Mucosa of rectum (tissue), 2 donors: ENCODE measurements at regions not wholly inside any gene's neighbourhood (a gene's known extent, or its start where the extent isn't known, plus 50 kb on each side); places are given as distances from the start of the nearest gene placed in this dataset.

Experiments
- H3K27ac ChIP-seq, 2 donors: one replicate each; pipeline ENCODE4 v1.7.0; 2013; ENCODE audit warnings: inconsistent platforms in 2 of 2, low read depth in 2 of 2, low read length in 2 of 2
- H3K27me3 ChIP-seq, 2 donors: one replicate each; pipeline ENCODE4 v1.7.0; 2013; ENCODE audit warnings: low read length in 2 of 2; ENCODE audit not compliant: control insufficient read depth in 2 of 2, insufficient read depth in 2 of 2
- H3K36me3 ChIP-seq, 2 donors: one replicate each; pipeline ENCODE4 v1.7.0; 2013; ENCODE audit warnings: low read length in 2 of 2; ENCODE audit not compliant: control insufficient read depth in 2 of 2, insufficient read depth in 2 of 2
- H3K4me1 ChIP-seq, 2 donors: one replicate each; pipeline ENCODE4 v1.7.0; 2013; ENCODE audit warnings: low read length in 2 of 2, mild to moderate bottlenecking in 1 of 2; ENCODE audit not compliant: control insufficient read depth in 2 of 2, insufficient read depth in 2 of 2
- H3K4me3 ChIP-seq, 2 donors: one replicate each; pipeline ENCODE4 v1.7.0; 2013; ENCODE audit warnings: low read length in 2 of 2
- H3K9ac ChIP-seq, 2 donors: one replicate each; pipeline ENCODE4 v1.7.0; 2013; ENCODE audit warnings: low read length in 2 of 2, low read depth in 1 of 2, mild to moderate bottlenecking in 1 of 2
- H3K9me3 ChIP-seq, 2 donors: one replicate each; pipeline ENCODE4 v1.7.0; 2013; ENCODE audit warnings: low read length in 2 of 2; ENCODE audit not compliant: control insufficient read depth in 2 of 2
- donor health status: healthy.
- donor health status: Normal muscosa, but diverticular disease.

DNA sequence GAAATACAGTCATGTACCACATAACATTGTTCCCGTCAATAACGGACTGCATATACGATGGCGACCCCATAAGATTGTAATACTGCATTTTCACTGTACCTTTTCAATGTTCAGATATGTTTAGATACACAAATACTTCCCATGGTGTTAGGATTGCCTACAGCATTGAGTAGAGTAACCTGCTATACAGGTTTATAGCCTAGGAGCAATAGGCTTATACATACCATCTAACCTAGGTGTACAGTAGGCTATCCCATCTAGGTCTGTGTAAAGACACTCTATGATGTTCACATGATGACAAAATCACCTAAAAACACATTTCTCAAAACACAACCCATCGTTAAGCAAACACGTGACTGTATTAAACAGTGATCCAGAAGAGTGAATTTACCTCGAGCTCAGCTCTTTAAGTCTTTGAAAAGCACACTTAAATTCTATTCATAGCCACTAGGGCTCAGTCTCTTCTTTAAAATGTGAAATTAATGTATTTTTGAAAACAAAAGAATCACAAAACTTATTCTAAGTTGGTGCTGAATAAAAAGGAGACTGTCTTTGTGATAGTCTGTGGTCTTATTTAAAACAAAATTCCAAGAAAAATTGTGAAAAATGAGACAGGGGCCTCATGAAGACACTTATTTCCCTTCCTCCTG is 239.1 kb upstream of the ARID2 start:
- Histone ChIP-seq H3K27me3 (no peaks in the 10 kb centered on the region), H3K9me3 (no peaks in the 10 kb centered on the region), H3K27ac (no peak overlapping the region), H3K36me3 (no peaks in the 10 kb centered on the region), H3K4me1 (no peaks in the 10 kb centered on the region), H3K9ac (no peak overlapping the region), H3K4me3 (no peak overlapping the region)

DNA sequence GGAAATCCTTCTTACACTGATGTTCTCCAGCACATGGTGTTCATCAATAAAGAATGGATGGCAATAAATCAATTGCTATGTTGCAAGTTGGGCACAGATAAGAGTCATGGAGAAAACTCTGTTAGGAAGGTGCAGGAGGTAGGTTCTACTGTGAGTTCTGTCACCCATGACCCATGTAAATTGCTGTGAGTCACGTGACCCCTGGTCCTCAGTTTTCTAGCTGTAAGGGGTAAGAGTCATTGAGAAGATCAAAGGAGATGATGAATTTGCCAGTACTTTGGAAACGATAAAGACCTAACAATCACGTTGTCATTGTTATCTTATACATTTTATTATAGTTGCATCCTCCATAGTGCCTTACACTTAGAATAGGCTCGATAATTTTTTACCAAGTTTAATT is 235.2 kb upstream of the ARID2 start:
- no peak overlapping the region for H3K9ac ChIP-seq
- no peaks in the 10 kb centered on the region for H3K9me3 ChIP-seq
- no peaks in the 10 kb centered on the region for H3K27me3 ChIP-seq
- H3K36me3 ChIP-seq, result no peaks in the 10 kb centered on the region
- no peaks in the 10 kb centered on the region for H3K4me1 ChIP-seq
- no peak overlapping the region for H3K4me3 ChIP-seq
- no peak overlapping the region for H3K27ac ChIP-seq

DNA sequence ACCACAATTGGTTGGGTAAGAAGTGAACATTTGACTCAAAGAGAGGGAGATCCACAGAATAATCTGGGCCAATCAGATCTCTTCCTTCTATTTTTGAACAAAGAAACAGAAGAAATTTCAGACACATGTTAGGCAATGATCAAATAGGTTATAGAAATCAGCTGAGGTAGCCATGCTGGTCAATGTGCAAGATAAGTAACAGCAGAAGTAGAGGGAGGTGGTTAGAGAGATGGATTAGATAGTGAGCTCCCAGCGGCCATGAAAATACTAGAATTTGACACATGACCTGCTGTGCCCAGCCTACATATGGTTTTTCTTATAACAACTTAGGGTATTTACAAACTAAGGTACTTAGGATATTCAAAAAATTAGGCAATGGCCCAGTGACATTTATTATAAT is 230.9 kb upstream of the ARID2 start:
- Histone ChIP-seq H3K4me1 (no peaks in the 10 kb centered on the region), H3K9me3 (no peaks in the 10 kb centered on the region), H3K36me3 (no peaks in the 10 kb centered on the region), H3K4me3 (no peak overlapping the region), H3K27ac (no peak overlapping the region), H3K27me3 (no peaks in the 10 kb centered on the region), H3K9ac (no peak overlapping the region)

DNA sequence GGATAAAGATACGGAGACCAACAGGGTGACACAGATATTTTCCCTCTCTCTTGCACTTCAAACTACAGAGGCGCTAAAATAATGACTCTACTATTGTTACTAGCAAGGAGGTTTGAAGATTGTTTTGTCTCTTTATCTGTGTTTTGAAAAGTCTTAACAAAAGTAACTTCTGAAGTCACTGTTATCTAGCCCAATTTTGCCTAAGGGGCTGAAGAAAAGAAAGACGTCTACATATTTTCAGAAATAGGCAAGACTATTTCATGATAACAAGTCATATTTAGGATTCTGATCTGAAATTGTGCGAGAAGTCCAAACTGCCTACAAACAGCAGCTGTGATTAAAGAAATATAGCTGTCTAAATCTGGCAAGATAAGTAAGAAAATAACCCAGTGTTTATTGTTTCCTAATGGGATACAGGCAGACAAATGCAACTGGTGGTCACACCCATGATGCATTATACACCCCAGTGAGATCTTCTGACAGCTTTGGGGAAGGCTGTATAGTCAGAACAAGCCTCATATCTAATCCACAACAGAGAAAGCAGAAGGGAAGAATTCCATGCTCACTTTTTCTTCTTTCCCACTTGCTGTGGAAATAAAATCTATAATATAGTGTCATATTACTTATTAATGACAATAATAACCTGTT is 226.9 kb upstream of the ARID2 start:
- H3K9ac ChIP-seq, result no peak overlapping the region
- no peaks in the 10 kb centered on the region for H3K36me3 ChIP-seq
- H3K27me3 ChIP-seq, result no peaks in the 10 kb centered on the region
- no peaks in the 10 kb centered on the region for H3K4me1 ChIP-seq
- no peaks in the 10 kb centered on the region for H3K9me3 ChIP-seq
- H3K4me3 ChIP-seq, result no peak overlapping the region
- no peak overlapping the region for H3K27ac ChIP-seq

DNA sequence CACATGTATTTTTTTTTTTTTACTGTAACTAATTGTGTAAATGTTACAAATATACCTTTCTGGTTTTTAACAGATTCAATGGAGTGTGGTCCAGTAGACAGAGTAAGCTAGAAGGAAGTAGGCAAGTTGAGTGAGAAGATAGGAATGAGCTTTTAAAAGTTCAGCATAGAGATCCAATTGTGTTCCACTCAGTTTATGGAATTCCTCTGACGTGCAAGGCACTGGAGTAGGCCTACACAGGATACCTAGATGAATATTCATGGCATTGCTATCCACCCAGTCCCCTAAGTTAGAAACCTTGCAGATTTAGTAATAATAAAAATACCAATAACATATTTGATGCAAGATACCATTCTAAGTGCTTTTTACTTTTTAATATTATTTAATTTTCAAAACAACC is 225.6 kb upstream of the ARID2 start:
- Histone ChIP-seq H3K9ac (no peak overlapping the region), H3K36me3 (no peaks in the 10 kb centered on the region), H3K27me3 (no peaks in the 10 kb centered on the region), H3K4me3 (no peak overlapping the region), H3K27ac (no peak overlapping the region), H3K9me3 (no peaks in the 10 kb centered on the region), H3K4me1 (no peaks in the 10 kb centered on the region)

DNA sequence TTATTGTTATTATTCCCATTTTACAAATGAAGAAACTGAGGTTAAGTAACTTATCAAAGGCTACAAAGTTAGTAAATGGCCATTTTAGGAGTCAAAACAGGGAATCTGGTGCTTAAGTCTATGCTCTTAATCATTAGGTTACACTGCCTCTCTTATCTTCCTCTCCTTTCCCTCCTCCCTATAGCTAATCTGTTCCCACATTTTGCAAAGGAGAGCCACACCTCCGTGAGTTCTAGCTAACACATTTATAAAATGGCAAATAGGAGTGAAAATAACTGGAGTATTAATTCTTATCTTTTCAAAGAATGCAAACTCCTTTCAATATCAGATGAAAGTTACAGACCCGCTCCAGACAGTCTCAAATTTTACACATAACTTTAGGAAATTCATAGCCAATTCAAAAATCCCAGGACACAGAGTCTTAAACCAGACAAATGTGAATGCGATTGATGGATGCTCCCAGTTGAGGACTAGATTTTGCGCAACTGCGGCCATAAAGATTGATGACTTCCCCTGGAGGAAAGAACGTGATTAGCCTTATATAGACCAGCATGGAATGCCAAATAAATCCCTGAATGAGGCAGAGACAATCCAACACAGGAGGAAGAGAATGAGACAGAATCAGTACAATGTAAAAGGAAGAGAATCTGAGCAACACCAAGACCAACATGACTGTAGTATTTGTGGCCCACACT is 225.0 kb upstream of the ARID2 start:
- H3K4me3 ChIP-seq, result no peak overlapping the region
- H3K4me1 ChIP-seq, result no peaks in the 10 kb centered on the region
- no peaks in the 10 kb centered on the region for H3K27me3 ChIP-seq
- no peaks in the 10 kb centered on the region for H3K36me3 ChIP-seq
- no peaks in the 10 kb centered on the region for H3K9me3 ChIP-seq
- H3K9ac ChIP-seq, result no peak overlapping the region
- H3K27ac ChIP-seq, result no peak overlapping the region

DNA sequence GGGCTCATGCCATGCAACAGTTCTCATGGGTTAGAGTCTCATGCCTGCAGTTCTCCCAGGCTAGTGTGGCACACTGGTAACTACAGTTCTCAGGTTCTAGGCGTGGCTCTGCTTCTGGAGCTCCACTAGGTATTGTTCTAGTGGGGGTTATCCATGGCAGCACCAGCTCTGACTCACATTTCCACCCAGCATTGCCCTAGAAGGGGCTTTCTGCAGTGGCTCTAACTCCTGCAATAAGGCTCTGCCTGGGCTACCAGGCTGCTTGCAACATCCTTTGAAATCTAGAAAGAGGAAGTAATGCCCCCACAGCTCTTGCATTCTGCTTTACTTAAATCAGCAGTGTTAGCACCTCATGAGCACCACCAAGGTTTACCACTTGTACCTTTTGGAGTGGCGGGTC is 220.3 kb upstream of the ARID2 start:
- H3K36me3 ChIP-seq, result no peaks in the 10 kb centered on the region
- no peaks in the 10 kb centered on the region for H3K4me1 ChIP-seq
- no peaks in the 10 kb centered on the region for H3K9me3 ChIP-seq
- H3K9ac ChIP-seq, result no peak overlapping the region
- H3K27ac ChIP-seq, result no peak overlapping the region
- H3K4me3 ChIP-seq, result no peak overlapping the region
- H3K27me3 ChIP-seq, result no peaks in the 10 kb centered on the region

DNA sequence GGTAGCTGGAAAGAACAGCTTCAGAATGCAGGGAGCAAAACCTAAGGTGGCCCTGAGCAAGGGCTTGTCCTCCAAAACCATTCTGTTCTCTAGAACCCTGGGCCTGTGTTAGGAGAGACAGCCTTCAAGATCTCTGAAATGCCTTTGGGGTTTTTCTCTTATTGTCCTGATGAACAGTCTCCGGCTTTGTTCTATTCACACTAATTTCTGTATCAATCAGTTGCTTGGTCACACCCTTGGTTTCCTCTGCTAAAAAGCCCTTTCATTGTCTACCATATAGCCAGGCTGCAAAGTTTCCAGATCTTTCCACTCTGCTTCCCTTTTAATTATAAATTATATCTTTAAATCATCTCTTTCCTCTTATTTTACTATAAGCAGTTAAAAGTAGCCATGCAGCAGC is 219.9 kb upstream of the ARID2 start:
- no peak overlapping the region for H3K4me3 ChIP-seq
- H3K9ac ChIP-seq, result no peak overlapping the region
- no peaks in the 10 kb centered on the region for H3K36me3 ChIP-seq
- H3K27ac ChIP-seq, result no peak overlapping the region
- no peaks in the 10 kb centered on the region for H3K27me3 ChIP-seq
- no peaks in the 10 kb centered on the region for H3K9me3 ChIP-seq
- no peaks in the 10 kb centered on the region for H3K4me1 ChIP-seq

DNA sequence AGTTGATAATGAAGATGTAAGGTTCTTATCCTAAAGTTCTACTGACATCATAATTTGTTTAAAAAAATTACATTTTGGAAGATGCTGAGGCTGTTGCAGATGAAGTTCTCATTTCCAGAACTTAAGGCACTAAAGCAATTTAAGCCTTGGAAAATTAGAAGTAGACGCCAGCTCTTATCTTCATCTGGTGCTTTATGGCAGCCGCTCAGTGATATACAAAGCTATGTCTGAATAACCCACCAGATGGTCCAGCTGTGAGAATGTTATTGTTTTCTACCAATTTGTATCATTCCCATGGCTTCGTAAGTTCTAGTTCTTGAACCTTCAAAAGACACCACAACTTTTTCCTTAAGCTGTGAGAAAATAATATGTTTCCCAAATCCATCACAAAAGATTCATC is 212.1 kb upstream of the ARID2 start:
- H3K9ac ChIP-seq, result no peak overlapping the region
- no peak overlapping the region for H3K27ac ChIP-seq
- no peak overlapping the region for H3K4me3 ChIP-seq
- no peaks in the 10 kb centered on the region for H3K9me3 ChIP-seq
- no peaks in the 10 kb centered on the region for H3K27me3 ChIP-seq
- H3K36me3 ChIP-seq, result no peaks in the 10 kb centered on the region
- H3K4me1 ChIP-seq, result no peaks in the 10 kb centered on the region

DNA sequence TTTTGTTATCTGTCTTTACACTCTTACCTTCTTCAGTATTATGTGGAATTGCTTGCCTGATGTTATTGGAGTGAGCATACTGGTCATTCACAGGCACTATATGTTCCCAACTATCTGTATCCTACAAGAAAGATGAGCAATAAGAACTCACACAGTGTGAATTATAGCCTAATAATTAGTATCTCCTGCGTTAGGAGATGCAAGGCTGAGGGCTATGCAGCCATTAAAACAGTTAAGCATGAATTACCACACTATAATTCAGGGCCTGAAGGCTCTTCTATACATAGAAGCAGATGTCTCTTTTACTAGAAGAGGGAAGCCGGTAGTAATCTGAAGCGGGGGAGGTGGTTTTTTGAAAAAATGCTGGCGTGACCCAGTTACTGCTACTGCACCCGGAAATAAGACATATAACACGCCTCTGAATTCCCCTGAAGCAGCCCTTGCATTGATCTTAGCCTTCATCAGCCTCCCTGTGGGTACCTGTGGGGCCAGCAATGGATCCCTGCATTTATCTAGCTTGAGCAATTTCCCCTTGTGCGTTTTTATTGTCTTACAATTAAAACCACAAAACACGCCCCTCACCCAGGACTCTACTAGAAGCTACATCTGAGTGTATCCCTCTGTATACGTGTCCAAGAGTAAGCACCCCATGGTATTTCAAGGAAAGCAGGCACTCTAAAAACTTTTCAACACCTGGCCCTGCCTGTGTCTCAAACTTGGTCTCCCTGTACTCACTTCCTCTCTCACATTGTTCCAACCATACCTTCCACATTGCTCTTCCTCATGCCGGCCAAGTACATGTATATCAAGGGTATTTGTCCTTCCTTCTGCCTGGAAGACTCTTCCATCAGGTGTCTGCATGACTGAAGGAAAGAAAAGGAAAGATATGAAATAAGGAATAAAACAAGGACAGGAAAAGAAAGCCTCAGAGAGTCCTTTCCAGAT is 210.9 kb upstream of the ARID2 start:
- Histone ChIP-seq H3K9me3 (no peaks in the 10 kb centered on the region), H3K4me3 (no peak overlapping the region), H3K27ac (no peak overlapping the region), H3K9ac (no peak overlapping the region), H3K27me3 (no peaks in the 10 kb centered on the region), H3K36me3 (no peaks in the 10 kb centered on the region), H3K4me1 (no peaks in the 10 kb centered on the region)
